DMS79 (cell line): ENCODE measurements at regions not wholly inside any gene's neighbourhood (a gene's known extent, or its start where the extent isn't known, plus 50 kb on each side); places are given as distances from the start of the nearest gene placed in this dataset.
A peak's percentile ranks its signal among the peaks of the same experiment; 100 is the strongest.

ENCODE experiments used
- DNase-seq: peaks from one replicate; lab custom pipeline; 2025; lab: John Stamatoyannopoulos, UW

- DNase-seq: no peak
These were observed 117.9 kb downstream of the GADD45G start for GRCh38 chr9:89722712-89723111.

- DNase-seq: no peak
These were observed 118.8 kb downstream of the GADD45G start for GRCh38 chr9:89723469-89724100.

- DNase-seq: no peak
These were observed 119.8 kb downstream of the GADD45G start for GRCh38 chr9:89724659-89725058.

- DNase-seq: no peak
These were observed 120.5 kb downstream of the GADD45G start for GRCh38 chr9:89725271-89725670.

DNA sequence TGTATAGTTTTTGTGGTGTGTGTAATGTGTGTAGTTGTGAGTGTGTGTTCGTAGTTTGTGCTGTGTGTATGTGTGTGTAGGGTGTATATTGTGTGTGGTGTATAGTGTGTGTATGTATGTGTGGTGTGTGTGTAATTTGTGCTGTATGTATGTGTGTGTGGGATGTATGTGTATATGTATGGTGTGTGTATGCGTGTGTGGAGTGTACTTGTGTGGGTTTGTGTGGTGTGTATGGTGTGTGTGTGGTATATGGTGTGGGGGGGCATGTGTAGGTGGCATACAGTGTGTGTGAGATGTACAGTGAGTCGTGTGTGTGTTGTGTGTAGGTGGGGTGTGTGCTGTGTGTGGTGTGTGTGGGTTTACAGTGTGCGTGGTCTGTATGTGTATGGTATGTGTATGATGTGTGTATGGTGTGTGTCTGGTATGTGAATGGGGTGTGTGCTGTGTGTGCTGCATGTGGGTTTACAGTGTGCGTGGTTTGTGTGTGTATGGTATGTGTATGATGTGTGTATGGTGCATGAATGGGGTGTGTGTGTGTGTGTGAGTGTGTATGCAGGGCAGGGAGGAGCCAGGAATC, 125.2 kb downstream of the GADD45G start:
- DNase-seq: no peak

DNA sequence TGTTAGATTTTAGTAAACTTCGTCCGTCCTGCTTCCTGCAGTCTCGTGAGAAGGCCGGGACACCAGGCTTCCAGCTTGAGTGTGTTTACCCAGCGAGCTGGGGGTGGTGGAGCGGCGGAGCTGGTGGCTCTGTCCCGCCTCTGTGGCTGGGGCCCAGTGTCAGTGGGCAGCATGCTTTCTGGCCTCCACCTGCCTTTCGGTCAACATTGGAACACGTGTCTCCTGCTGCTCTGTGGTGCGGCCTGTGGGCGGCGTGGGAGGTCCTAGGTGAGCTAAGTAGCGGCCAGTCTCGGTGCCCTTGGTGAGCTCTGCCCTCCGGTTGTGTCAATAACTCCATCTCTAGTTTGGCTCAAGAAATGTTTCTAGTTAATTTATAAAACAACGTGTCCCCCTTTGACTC, 125.9 kb downstream of the GADD45G start:
- no peak for DNase-seq

GRCh38 chr9:89731262-89732182, 126.7 kb downstream of the GADD45G start:
- no peak for DNase-seq

GRCh38 chr9:89732295-89732938, 127.6 kb downstream of the GADD45G start:
- DNase-seq: no peak

DNA sequence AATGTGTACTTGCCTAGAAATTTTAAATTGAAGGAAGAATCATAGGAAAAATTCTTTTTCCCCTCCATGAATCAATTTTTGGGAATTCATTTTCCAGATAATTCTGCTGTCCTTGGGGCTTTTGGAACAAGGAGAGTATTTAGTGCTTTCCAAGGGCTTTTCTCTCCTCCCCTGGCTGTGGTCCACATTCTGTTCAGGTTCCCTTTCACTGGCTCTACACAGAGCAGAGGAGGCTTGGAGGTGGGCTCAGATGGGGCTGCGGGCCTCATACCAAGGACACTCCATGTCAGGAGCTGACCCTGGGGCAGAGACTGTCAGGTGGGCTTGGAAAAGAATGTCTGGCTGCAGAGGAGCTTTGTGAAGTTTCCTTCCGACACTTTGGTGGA, 128.1 kb downstream of the GADD45G start:
- DNase-seq: no peak

- DNase-seq: no peak
These were observed 129.8 kb downstream of the GADD45G start for GRCh38 chr9:89734600-89735041.

DNA sequence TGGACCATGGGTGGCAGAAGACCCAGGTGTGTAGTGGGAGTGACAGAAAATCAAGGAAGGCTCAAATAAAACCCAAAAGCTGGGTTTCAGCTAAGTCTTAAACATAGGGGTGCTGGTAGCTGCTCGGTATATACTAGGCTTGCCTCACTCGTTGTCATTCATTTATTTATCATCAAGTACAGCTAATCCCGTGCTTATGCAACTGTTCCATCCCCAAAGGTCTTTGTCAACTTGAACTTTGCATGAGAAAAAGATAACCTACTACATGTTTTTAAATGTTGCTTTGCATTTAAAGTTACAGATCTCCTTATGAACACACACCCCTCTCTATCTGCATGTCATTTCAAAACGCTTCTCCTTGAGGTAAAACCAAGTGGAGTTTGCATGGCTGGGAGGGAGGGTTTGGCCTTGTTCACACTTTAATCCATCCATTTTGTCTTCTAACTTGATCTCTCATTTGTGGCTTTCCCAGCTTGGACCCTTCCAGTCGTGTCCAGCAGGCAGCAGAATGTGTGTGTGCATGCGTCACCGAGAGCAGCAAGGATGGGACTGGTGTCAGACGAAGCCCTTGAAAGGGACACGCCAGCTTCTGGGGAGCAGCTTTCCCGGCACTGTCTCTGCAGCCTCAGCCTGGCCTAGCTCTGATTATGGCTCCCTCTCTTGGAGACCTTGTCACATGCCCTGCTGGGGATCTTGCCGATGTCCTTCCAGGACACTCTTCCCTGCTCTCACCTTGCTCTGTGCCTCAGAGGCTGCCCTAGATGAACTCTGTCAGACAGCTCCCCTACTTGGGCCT, 133.5 kb downstream of the GADD45G start:
- DNase-seq: no peak

- DNase-seq: no peak
These were observed 134.7 kb downstream of the GADD45G start for GRCh38 chr9:89739511-89739910.

DNA sequence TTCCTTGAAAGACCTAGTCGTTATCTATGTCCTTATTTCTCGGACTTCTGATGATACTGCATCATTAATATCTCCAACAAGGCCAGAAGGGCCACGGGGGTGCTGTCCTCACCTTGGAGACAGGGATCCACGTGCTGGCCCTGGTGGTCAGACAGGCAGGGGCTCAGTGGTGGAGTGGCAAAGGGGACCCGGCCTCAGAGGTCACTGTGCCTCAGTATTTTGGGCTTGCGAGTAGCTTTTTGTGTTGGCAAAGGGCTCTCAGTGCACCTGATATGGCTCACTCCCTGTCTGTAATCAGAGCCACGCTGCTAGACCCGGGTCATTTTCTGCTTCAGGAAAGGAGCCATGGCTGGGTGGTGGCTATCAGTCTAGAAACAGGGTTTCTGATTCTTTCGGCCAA, 135.1 kb downstream of the GADD45G start:
- DNase-seq: no peak

DNA sequence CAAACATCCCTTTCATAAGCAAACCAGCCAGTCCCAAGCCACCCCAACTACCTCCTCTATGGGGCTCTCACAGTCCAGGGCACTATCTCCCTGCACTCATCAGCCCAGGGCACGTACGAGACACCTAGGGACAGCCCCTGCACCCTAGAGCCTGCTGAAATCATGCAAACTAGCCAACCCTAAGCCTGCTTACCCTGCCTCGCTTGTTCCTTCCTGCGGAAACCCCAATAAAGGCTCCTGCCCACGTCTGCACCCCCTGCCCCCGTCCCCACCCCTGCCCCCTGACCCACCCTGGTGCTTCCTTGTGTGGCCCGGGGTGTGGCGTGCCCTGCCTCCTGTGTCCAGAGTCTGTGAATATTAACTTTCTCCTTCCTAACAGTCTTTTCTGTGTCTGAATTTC, 135.9 kb downstream of the GADD45G start:
- no peak for DNase-seq

GRCh38 chr9:89742660-89743059, 137.8 kb downstream of the GADD45G start:
- DNase-seq: no peak

DNA sequence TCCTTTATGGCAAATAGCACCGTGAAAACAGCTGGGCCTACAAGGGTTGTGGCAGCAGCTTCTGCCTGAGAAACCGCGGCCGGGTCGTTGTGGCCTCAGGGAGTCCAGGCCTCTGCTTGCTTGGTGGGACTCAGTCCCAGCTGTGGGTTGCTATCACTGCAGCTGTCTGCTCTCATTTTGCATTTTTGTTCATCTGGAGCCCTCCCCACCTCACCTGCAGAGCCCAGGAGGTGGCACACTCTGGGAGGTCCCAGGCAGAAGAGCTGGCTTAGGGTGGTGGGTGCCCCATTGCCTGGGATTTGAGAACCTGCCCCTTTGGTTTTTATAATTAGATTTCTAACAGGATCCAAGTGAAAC, 138.4 kb downstream of the GADD45G start:
- DNase-seq: no peak

DNA sequence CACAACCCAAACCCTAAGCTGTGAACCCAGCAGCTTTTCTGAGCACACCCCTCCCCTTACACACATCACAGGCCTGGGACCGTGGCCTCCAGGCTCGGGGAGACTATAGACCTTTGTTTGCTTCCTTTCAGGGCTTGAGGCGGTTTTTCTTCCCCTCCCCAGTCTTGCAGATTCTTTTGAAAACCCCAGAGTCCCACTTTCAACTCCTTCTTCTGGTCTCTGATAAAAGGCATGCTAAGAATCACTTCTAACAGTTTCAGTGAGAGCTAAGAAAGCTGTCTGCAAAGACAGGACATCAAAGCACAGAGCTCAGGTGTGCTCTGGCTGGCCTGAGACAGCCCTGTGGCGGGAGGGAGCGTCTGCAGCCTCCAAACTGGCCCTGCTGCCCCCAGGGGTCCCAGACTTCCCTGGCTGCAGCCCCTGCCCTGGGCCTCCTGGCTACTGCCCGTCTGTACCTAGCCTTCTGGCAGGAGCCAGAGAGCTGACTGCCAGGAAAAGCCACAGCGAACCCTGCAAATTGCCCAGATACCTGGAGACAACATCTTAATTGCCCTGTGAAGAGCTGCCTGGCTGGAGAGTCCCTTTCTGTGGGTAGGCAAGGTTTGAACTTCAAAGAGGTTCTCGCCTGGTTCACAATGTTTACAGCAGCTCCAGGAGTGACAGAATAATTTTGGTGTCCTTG, 138.9 kb downstream of the GADD45G start:
- peak; percentile 76 for DNase-seq

DNA sequence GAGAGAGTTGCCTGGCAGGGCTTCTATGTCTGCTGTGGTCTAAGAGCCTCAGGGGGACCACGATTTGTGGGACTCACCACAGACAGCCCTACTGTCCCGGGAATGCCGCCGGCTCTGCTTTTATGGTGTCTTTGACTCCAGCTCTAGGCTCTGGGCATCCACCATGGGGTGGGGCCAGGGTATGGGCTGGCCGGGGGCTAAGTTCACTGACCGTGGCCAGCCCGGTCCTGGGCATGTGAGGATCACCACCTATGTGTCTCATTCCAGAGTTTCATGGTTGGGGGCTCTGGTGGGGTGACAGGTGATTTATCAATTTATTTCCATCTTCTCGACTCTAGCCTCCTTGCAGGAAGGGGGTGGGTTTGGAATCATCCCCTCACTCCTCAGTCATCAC, 139.4 kb downstream of the GADD45G start:
- DNase-seq: no peak

- DNase-seq: no peak
These were observed 139.9 kb downstream of the GADD45G start for GRCh38 chr9:89744730-89745129.

DNA sequence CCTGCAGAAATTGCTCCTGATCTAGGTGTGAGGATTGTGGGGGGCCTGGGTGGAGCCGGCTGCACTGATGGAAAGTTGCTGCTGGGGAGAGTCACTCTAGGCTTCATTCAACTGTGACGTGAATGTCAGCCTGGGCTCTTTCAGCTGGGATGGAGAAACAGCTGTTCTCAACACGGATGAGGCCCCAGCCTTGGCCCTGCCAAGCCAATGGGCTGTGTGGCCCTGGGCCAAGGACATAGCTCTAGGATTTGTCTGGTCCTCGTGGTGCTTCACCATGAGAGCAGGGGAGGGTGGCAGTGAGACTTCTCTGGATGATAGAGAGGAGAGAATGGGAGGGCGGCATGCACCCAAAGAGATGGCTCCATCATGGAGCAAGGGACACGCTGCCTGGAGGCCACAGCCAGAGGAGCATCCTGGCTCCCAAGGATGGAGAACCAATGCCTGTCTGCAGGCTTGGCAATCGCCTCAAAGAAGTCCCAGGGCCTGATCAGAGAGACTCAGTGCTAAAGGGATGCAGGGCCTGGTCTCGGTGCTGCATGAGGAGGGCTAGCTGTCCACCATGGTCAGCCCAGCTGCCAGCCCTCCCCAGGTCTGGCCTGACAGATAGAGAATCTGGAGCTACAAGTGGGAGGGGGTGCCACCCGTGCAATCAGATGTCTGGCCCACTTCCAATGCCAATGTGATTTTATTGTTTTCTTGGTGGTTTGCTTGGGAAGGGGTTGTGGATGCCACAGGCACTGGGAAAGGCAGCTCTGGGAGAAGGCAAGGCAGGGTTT, 141.0 kb downstream of the GADD45G start:
- DNase-seq: no peak
